ENCODE measurements at regions not wholly inside any gene's neighbourhood (a gene's known extent, or its start where the extent isn't known, plus 50 kb on each side); places are given as distances from the start of the nearest gene placed in this dataset.

GRCh38 chr17:52740006-52740405 lies 581.5 kb upstream of the CA10 start:
- TF ChIP-seq CTCF (IDR thresholded peaks at IDR 0.05) (no peak), POLR2A (IDR thresholded peaks at IDR 0.05) (no peak)

All from tibial nerve (tissue), 3 donors.